Left lung (tissue), 4 donors: ENCODE measurements at regions not wholly inside any gene's neighbourhood (a gene's known extent, or its start where the extent isn't known, plus 50 kb on each side); places are given as distances from the start of the nearest gene placed in this dataset.

Source experiments
- ATAC-seq: fragments of 200-7000 bp; cut with Tn5 transposase; one replicate; pipeline ENCODE4 v1.9.1; 2020; ENCODE audit warnings: moderate library complexity
- DNase-seq, 4 donors: peaks; one replicate each; pipeline ENCODE4 v3.0.0-alpha.2; 2013 to 2020
- H3K27ac ChIP-seq, 2 donors: fragments of 200-600 bp; sonication (generic) in 1 of 2; one replicate each; pipeline versions ENCODE4 v1.5.0 to v1.8.0; 2020 to 2021
- H3K27me3 ChIP-seq, 2 donors: fragments of 200-600 bp; sonication (generic) in 1 of 2; one replicate each; pipeline versions ENCODE4 v1.5.0 to v1.8.0; 2020 to 2021
- H3K36me3 ChIP-seq, 2 donors: fragments of 200-600 bp; sonication (generic) in 1 of 2; one replicate each; pipeline versions ENCODE4 v1.5.0 to v1.8.0; 2020 to 2021
- H3K4me1 ChIP-seq, 2 donors: fragments of 200-600 bp; one replicate each; pipeline ENCODE4 v1.8.0; 2021
- H3K4me3 ChIP-seq, 2 donors: fragments of 200-600 bp; sonication (generic) in 1 of 2; one replicate each; pipeline versions ENCODE4 v1.5.0 to v1.8.0; 2020 to 2021; ENCODE audit warnings: mild to moderate bottlenecking in 1 of 2
- H3K9me3 ChIP-seq, 2 donors: fragments of 200-600 bp; sonication (generic) in 1 of 2; one replicate each; pipeline versions ENCODE4 v1.5.0 to v1.8.0; 2020 to 2021
- intact Hi-C, 2 donors: fragments of 100-400 bp; cut with DNase I; formaldehyde crosslinking; loops; one replicate each; pipeline versions ENCODE4 v1.11.2 to v1.14.2; 2022
- TF ChIP-seq, protein P1 (sequence below), 2 donors: fragments of 200-600 bp; sonication (generic) in 1 of 2; IDR thresholded peaks; one replicate each; pipeline versions ENCODE4 v1.5.0 to v1.8.0; 2021; ENCODE audit warnings: antibody characterized with exemption in 2 of 2
- donor health status: DM: no; HTN: yes; CAD: no.
- donor health status: DM: no; HTN: no; CAD: no.

DNA sequence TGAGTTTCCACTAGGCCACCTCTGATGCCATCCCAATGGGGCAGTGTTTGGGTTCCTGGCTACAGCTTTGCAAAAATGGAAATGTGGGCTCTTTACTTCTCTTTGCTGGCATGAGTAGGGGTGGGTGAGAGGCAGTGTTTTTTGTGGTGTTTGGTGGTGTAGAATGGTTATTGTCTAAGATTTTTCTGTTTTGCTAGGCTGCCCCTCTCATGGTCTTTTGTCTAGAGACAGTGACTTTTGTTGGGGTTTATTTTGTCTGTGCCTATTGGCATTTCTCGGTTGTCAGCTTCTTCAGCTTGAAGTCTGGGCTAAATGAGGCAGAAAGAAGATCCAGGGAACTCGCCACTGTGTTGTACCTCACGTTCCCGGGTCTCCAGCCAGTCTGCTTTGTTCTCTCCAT is 112.1 kb downstream of the CENPF start:
- intact Hi-C loops: no loop called here
- DNase-seq (no peak), ATAC-seq (no peak)
- no peak overlapping the region for H3K27ac ChIP-seq
- H3K36me3 ChIP-seq: no peaks in the 10 kb centered on the region
- H3K4me1 ChIP-seq: no peaks in the 10 kb centered on the region
- H3K9me3 ChIP-seq: no peaks in the 10 kb centered on the region
- no peaks in the 10 kb centered on the region for H3K27me3 ChIP-seq
- H3K4me3 ChIP-seq: no peak overlapping the region
- TF ChIP-seq, protein P1, sequence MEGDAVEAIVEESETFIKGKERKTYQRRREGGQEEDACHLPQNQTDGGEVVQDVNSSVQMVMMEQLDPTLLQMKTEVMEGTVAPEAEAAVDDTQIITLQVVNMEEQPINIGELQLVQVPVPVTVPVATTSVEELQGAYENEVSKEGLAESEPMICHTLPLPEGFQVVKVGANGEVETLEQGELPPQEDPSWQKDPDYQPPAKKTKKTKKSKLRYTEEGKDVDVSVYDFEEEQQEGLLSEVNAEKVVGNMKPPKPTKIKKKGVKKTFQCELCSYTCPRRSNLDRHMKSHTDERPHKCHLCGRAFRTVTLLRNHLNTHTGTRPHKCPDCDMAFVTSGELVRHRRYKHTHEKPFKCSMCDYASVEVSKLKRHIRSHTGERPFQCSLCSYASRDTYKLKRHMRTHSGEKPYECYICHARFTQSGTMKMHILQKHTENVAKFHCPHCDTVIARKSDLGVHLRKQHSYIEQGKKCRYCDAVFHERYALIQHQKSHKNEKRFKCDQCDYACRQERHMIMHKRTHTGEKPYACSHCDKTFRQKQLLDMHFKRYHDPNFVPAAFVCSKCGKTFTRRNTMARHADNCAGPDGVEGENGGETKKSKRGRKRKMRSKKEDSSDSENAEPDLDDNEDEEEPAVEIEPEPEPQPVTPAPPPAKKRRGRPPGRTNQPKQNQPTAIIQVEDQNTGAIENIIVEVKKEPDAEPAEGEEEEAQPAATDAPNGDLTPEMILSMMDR (IDR thresholded peaks at IDR 0.05): no peak

DNA sequence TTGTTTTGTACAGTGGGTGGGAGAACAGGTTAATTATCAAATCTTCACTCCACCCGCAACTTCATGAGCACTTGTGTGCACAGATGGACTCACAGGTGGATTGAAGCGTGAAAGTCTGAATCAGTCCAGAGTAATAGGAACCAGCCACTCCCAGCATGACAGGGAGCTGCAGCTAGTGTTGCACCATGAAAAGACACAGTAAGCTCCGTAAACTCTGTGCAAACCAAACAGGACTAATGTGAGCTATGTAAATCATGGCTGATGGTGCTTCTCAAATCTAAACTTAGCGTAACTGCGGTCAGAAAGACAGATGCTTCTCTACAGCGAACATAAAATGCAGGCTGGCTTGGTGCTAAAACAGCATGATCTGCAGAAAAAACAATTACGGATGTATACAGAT is 114.4 kb downstream of the CENPF start:
- Histone ChIP-seq H3K27ac (no peak overlapping the region), H3K27me3 (no peaks in the 10 kb centered on the region), H3K36me3 (no peaks in the 10 kb centered on the region), H3K4me3 (no peak overlapping the region), H3K9me3 (no peaks in the 10 kb centered on the region), H3K4me1 (no peaks in the 10 kb centered on the region)
- no peak for DNase-seq
- intact Hi-C loops: no loop called here
- TF ChIP-seq, protein P1 (IDR thresholded peaks at IDR 0.05): no peak
- ATAC-seq: no peak

DNA sequence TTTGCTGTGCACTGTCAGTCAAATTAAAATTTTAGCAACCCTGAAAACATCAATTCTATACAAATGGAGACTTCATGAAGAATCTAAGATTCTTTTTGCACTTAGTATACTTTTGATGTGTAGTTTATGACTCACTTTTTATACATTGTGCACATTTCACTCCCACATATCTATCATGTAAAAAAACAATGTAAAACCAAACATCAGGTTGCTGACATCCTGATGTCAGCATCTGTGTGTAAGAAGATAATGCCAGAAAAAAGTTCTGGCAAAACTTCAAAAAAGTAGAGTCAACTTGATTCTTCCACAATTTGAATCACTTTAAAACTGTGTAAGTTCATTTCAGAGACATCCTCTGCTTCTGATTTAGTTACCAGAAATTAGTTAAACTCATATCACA is 115.7 kb downstream of the CENPF start:
- ATAC-seq: no peak
- TF ChIP-seq, protein P1 (IDR thresholded peaks at IDR 0.05): no peak
- no peaks in the 10 kb centered on the region for H3K27me3 ChIP-seq
- H3K27ac ChIP-seq: no peak overlapping the region
- no peak for DNase-seq
- no peaks in the 10 kb centered on the region for H3K36me3 ChIP-seq
- H3K9me3 ChIP-seq: peaks cover 0 to 5% of the 10 kb centered on the region in 2 donors
- no peaks in the 10 kb centered on the region for H3K4me1 ChIP-seq
- intact Hi-C loops: no loop called here
- H3K4me3 ChIP-seq: no peak overlapping the region

DNA sequence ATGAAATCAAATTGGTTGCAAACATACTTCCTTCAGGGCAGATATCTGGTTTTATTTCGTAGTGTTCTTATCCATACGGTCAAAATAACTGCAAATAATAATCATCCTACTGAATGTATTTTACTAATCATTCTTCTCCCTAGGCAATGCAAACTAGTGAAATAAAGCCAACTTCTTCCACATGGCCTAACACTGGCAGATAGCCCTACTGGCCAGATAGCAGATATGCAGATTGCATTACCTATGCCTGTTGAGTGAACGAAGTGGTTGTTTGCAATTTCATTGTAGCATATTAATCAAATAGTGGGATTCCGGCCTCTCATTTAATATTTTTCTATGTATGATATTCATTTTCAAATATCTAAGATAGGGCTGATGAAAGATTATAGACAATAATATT is 116.2 kb downstream of the CENPF start:
- Histone ChIP-seq H3K4me3 (no peak overlapping the region), H3K4me1 (no peaks in the 10 kb centered on the region), H3K27me3 (no peaks in the 10 kb centered on the region), H3K9me3 (peaks cover 0 to 5% of the 10 kb centered on the region in 2 donors), H3K36me3 (no peaks in the 10 kb centered on the region), H3K27ac (no peak overlapping the region)
- ATAC-seq (no peak), DNase-seq (no peak)
- TF ChIP-seq, protein P1 (IDR thresholded peaks at IDR 0.05): no peak
- intact Hi-C loops: no loop called here

DNA sequence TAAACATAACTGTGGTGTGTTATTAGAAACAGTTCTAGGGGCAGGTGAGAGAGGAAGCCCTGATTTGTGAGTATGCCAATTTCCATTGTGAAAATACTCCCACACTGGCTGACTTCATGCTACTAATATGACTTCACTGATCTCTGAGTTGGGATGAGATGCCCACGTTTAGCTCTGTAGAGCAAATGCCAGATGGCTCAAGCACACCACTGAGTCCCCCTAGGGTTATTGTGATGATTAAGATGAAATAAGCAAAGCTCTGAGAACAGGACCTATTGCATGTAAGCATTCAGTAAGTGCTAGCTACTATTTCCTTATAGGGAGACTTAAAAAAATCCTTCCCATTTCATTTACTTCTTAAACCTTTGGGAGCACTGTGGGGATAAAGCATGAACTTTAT is 117.6 kb downstream of the CENPF start:
- H3K36me3 ChIP-seq: no peaks in the 10 kb centered on the region
- intact Hi-C loops: no loop called here
- H3K9me3 ChIP-seq: peaks cover 0 to 5% of the 10 kb centered on the region in 2 donors
- no peak overlapping the region for H3K27ac ChIP-seq
- no peaks in the 10 kb centered on the region for H3K4me1 ChIP-seq
- no peak for ATAC-seq
- TF ChIP-seq, protein P1 (IDR thresholded peaks at IDR 0.05): no peak
- no peaks in the 10 kb centered on the region for H3K27me3 ChIP-seq
- no peak for DNase-seq
- H3K4me3 ChIP-seq: no peak overlapping the region
